Prostate gland (tissue), 2 donors: ENCODE measurements at regions not wholly inside any gene's neighbourhood (a gene's known extent, or its start where the extent isn't known, plus 50 kb on each side); places are given as distances from the start of the nearest gene placed in this dataset.

Experiments used
- DNase-seq: peaks from one replicate; pipeline ENCODE4 v3.0.0-alpha.2; 2019; ENCODE audit warnings: low spot score
- H3K27ac ChIP-seq, 2 donors: fragments of 200-600 bp; sonication (generic); 2 replicates each; pipeline ENCODE4 v1.5.1; 2017 to 2019
- H3K27me3 ChIP-seq: fragments of 200-600 bp; sonication (generic); replicated peaks from 2 replicates; pipeline ENCODE4 v1.5.1; 2019; ENCODE audit not compliant: insufficient read depth
- H3K36me3 ChIP-seq, 2 donors: fragments of 200-600 bp; sonication (generic); 1 replicate in 1 of 2; 2 replicates in 1 of 2; pipeline versions ENCODE4 v1.5.1 to v1.8.1; 2017 to 2019
- H3K4me1 ChIP-seq: fragments of 200-600 bp; sonication (generic); replicated peaks from 2 replicates; pipeline ENCODE4 v1.5.1; 2019
- H3K4me3 ChIP-seq, 2 donors: fragments of 200-600 bp; sonication (generic); 2 replicates each; pipeline ENCODE4 v1.5.1; 2017 to 2019
- H3K9me3 ChIP-seq: fragments of 200-600 bp; sonication (generic); 2 replicates; pipeline ENCODE4 v1.5.1; 2017
- POLR2A ChIP-seq: fragments of 450-650 bp; IDR thresholded peaks from one replicate; pipeline ENCODE4 v1.6.1; 2016; ENCODE audit warnings: antibody characterized with exemption, mild to moderate bottlenecking
- POLR2AphosphoS5 ChIP-seq: sonication (generic); formaldehyde crosslinking; IDR thresholded peaks from one replicate; pipeline ENCODE4 v1.6.1; 2017; ENCODE audit warnings: antibody characterized with exemption
- WGBS: methylation state at CpG from one replicate; pipeline ENCODE4 v1.1.5; 2018; 5-methylcytosine and 5-hydroxymethylcytosine counted together
- intact Hi-C: fragments of 100-400 bp; cut with DNase I; formaldehyde crosslinking; loops from one replicate; pipeline ENCODE4 v1.14.2; 2022
- TF ChIP-seq, protein P1 (sequence below), 4 experiments: fragments of 200-600 bp in 2 of 4; fragments of 450-650 bp in 2 of 4; sonication (generic) in 2 of 4; IDR thresholded peaks; 1 replicate in 3 of 4; 2 replicates in 1 of 4; pipeline ENCODE4 v1.5.1; 2016 to 2019; ENCODE audit warnings: antibody characterized with exemption in 4 of 4, mild to moderate bottlenecking in 2 of 4, moderate library complexity in 2 of 4

DNA sequence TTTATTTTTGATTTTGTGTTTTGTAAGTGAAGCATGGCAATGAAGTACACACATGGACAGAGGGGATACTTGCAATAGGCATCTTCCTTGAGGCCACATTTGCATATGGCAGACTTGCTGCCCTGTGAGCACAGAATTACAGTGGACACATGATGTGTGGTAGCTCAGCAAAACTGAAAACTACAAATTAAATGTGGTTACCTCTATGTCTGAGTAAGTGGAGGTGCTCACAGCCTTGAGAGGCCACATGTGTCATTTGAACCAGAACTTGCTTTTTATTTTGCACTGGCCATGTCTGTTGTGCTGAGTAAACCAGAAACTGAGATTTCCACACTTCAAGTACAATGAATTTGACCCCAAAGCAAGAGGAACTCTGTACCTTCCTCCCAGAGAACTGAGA is 998.5 kb upstream of the NXPH2 start:
- intact Hi-C loops = no loop called here
- H3K4me1 ChIP-seq = no peaks in the 10 kb centered on the region
- no peak for TF ChIP-seq POLR2A
- TF ChIP-seq POLR2AphosphoS5 = no peak
- TF ChIP-seq, protein P1, sequence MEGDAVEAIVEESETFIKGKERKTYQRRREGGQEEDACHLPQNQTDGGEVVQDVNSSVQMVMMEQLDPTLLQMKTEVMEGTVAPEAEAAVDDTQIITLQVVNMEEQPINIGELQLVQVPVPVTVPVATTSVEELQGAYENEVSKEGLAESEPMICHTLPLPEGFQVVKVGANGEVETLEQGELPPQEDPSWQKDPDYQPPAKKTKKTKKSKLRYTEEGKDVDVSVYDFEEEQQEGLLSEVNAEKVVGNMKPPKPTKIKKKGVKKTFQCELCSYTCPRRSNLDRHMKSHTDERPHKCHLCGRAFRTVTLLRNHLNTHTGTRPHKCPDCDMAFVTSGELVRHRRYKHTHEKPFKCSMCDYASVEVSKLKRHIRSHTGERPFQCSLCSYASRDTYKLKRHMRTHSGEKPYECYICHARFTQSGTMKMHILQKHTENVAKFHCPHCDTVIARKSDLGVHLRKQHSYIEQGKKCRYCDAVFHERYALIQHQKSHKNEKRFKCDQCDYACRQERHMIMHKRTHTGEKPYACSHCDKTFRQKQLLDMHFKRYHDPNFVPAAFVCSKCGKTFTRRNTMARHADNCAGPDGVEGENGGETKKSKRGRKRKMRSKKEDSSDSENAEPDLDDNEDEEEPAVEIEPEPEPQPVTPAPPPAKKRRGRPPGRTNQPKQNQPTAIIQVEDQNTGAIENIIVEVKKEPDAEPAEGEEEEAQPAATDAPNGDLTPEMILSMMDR (IDR thresholded peaks at IDR 0.05) = no peak
- no peak overlapping the region for H3K4me3 ChIP-seq
- H3K27me3 ChIP-seq = no peaks in the 10 kb centered on the region
- no peak for DNase-seq
- H3K27ac ChIP-seq = no peak overlapping the region
- no peaks in the 10 kb centered on the region for H3K36me3 ChIP-seq
- H3K9me3 ChIP-seq = no peaks in the 10 kb centered on the region

DNA sequence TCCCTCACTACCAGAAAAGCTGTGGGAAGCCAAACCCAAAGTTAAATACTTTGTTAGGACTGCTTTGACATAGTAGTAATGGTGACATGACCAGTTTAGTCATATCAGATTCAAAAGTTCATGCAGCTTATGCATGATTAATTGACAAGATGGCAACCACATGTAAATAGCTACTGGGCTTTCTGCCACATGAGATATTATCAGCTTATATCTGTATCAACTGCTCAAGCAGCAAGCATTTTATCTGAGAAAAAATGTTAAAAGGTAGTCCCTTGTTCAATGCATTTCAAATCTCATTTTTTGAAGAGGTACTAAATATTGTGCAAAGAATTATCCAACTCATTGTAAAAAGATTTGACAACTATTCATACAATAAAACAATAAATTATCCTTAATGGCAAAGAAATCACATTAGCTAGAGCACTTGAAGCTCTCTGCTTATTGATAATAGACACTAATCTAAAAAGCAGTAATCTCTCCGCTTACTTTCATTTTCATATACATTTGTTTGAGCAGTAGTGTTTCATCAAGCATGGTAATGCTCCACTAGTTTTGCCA is 993.6 kb upstream of the NXPH2 start:
- Histone ChIP-seq H3K9me3 (no peaks in the 10 kb centered on the region), H3K27me3 (no peaks in the 10 kb centered on the region), H3K4me1 (no peaks in the 10 kb centered on the region), H3K27ac (no peak overlapping the region), H3K36me3 (no peaks in the 10 kb centered on the region), H3K4me3 (no peak overlapping the region)
- DNase-seq = no peak
- intact Hi-C loops = no loop called here
- no peak for TF ChIP-seq POLR2A
- TF ChIP-seq, protein P1 (IDR thresholded peaks at IDR 0.05) = no peak
- no peak for TF ChIP-seq POLR2AphosphoS5
- WGBS = 79% methylated on average over 1 of the region's 1 CpG

DNA sequence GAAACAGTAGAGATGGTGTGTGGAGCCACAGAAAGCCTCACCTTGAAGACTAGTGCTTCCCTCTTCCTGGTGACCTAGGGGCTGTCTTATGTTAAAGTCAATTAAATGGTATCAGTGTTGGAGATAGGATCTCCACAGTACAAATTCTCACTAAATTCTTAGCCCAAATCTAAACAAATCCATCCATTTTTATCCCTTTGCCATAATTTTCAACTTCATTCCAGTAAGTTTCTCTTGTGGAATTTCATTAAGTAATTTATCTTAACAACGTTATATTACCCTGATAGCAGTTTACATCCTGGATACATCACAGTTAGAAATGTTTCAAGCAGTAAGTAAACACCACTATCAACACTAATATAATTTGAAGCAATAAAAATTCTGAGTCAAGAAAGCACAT is 989.4 kb upstream of the NXPH2 start:
- Histone ChIP-seq H3K27ac (no peak overlapping the region), H3K27me3 (no peaks in the 10 kb centered on the region), H3K4me3 (no peak overlapping the region), H3K36me3 (no peaks in the 10 kb centered on the region), H3K9me3 (no peaks in the 10 kb centered on the region), H3K4me1 (no peaks in the 10 kb centered on the region)
- intact Hi-C loops = no loop called here
- WGBS = 37% methylated on average over 1 of the region's 1 CpG
- TF ChIP-seq, protein P1 (IDR thresholded peaks at IDR 0.05) = no peak
- no peak for TF ChIP-seq POLR2AphosphoS5
- no peak for TF ChIP-seq POLR2A
- no peak for DNase-seq

DNA sequence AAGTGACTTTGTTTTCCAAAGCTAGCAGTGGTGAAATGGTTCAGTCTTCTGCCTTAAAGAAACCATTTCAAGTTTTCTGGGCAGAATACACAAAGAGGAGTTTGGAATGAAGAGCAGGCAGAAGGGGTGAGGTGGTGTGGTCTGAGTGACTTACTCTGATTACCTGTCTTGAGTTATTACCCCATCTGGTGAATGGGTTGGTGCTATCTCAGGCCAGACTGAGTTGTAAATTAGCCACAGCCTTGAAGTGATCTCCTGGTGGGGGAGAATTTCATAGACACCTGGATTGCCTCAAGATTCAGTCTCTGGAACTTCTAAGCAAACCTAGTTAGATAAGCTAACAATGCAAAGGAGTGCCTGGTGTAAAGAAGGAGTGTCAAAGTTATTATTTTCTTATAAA is 983.5 kb upstream of the NXPH2 start:
- H3K27ac ChIP-seq = no peak overlapping the region
- no peaks in the 10 kb centered on the region for H3K9me3 ChIP-seq
- TF ChIP-seq POLR2AphosphoS5 (no peak), POLR2A (no peak)
- TF ChIP-seq, protein P1 (IDR thresholded peaks at IDR 0.05) = no peak
- DNase-seq = no peak
- no peaks in the 10 kb centered on the region for H3K27me3 ChIP-seq
- no peaks in the 10 kb centered on the region for H3K36me3 ChIP-seq
- no peak overlapping the region for H3K4me3 ChIP-seq
- H3K4me1 ChIP-seq = no peaks in the 10 kb centered on the region
- intact Hi-C loops = no loop called here

DNA sequence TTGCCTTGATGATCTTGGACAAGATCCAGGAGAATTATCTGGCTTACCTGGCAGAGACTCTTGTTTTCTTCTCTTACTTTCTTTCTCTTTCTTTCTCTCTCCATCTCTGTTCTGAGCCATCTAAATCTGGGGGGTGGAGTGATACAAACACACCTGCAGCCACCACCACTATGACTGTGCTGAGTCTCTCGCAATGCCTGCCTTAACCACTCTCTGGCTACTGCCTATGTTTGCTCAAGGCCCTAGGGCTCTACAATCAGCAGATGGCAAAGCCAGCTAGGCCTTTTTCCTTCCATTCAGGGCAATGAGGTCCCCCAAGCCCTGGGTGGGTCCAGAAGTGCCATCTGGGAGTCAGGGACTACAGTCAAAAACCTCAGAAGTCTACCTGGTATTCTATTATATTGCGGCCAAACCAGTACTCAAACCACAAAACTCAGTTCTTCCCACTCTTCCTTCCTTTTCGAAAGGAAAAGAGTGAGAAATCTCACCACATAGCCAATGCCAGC is 978.9 kb upstream of the NXPH2 start:
- no peak for DNase-seq
- intact Hi-C loops = no loop called here
- WGBS = 96% methylated on average over 3 of the region's 3 CpGs

More for the DNA sequence above, 978.9 kb upstream of the NXPH2 start:
- TF ChIP-seq POLR2AphosphoS5 = no peak
- no peak for TF ChIP-seq POLR2A
- TF ChIP-seq, protein P1 (IDR thresholded peaks at IDR 0.05) = no peak
- H3K4me3 ChIP-seq = no peak overlapping the region
- no peak overlapping the region for H3K27ac ChIP-seq
- no peaks in the 10 kb centered on the region for H3K36me3 ChIP-seq
- H3K4me1 ChIP-seq = no peaks in the 10 kb centered on the region
- no peaks in the 10 kb centered on the region for H3K27me3 ChIP-seq
- H3K9me3 ChIP-seq = no peaks in the 10 kb centered on the region
